Heart right ventricle (tissue), 16 donors: ENCODE measurements at regions not wholly inside any gene's neighbourhood (a gene's known extent, or its start where the extent isn't known, plus 50 kb on each side); places are given as distances from the start of the nearest gene placed in this dataset.

Experiments used
- ATAC-seq, 8 donors: fragments of 200-7000 bp; cut with Tn5 transposase; one replicate each; pipeline ENCODE4 v1.9.1; 2020; ENCODE audit warnings: mild to moderate bottlenecking in 8 of 8, moderate library complexity in 8 of 8, moderate number of reproducible peaks in 1 of 8
- DNase-seq, 2 donors: peaks; one replicate each; pipeline ENCODE4 v3.0.0-alpha.2; 2020
- H3K27ac ChIP-seq, 10 donors: fragments of 200-600 bp; sonication (generic) in 2 of 10; one replicate each; pipeline versions ENCODE4 v1.5.0 to v1.8.0; 2020 to 2022; ENCODE audit warnings: mild to moderate bottlenecking in 3 of 10
- H3K27me3 ChIP-seq, 7 donors: fragments of 200-600 bp; one replicate each; pipeline ENCODE4 v1.8.0; 2021 to 2022; ENCODE audit warnings: mild to moderate bottlenecking in 2 of 7
- H3K36me3 ChIP-seq, 9 donors: fragments of 200-600 bp; sonication (generic) in 1 of 9; one replicate each; pipeline versions ENCODE4 v1.5.0 to v1.8.0; 2020 to 2022; ENCODE audit warnings: mild to moderate bottlenecking in 2 of 9
- H3K4me1 ChIP-seq, 9 donors: fragments of 200-600 bp; sonication (generic) in 1 of 9; one replicate each; pipeline versions ENCODE4 v1.5.0 to v1.8.0; 2020 to 2022; ENCODE audit warnings: mild to moderate bottlenecking in 4 of 9
- H3K4me3 ChIP-seq, 10 donors: fragments of 200-600 bp; sonication (generic) in 2 of 10; one replicate each; pipeline versions ENCODE4 v1.5.0 to v1.8.0; 2020 to 2022; ENCODE audit warnings: mild to moderate bottlenecking in 7 of 10, moderate library complexity in 2 of 10
- H3K9me3 ChIP-seq, 11 donors: fragments of 200-600 bp in 10 of 11; sonication (generic) in 2 of 11; one replicate each; pipeline versions ENCODE4 v1.5.0 to v1.8.0; 2013 to 2022; ENCODE audit warnings: mild to moderate bottlenecking in 2 of 11, control low read depth in 1 of 11, moderate library complexity in 1 of 11
- CTCF ChIP-seq, 9 donors: fragments of 200-600 bp; sonication (generic) in 2 of 9; IDR thresholded peaks; one replicate each; pipeline versions ENCODE4 v1.5.0 to v1.8.0; 2021 to 2022; ENCODE audit warnings: antibody characterized with exemption in 9 of 9, mild to moderate bottlenecking in 5 of 9, moderate library complexity in 1 of 9
- WGBS, 2 donors: extraction: QIAGEN DNeasy Blood & Tissue Kit; methylation state at CpG; one replicate each; pipeline ENCODE4 v1.1.7; 2013; ENCODE audit warnings: inconsistent platforms in 1 of 2; 5-methylcytosine and 5-hydroxymethylcytosine counted together
- intact Hi-C, 10 donors: fragments of 100-400 bp; cut with DNase I; formaldehyde crosslinking; loops; one replicate each; pipeline versions ENCODE4 v1.11.1 to v1.14.2; 2022
- donor health status: Arrhythmogenic right ventricular cardiomyopathy.
- donor health status: ischemic (EF 13 %, LVEDD 7.1; RV severe dilation, severe dysfunction).
- donor health status: healthy with polysubstance abuse.
- donor health status: DM: no; HTN: yes; CAD: no.
- donor health status: DM: no; HTN: no; CAD: no.
- donor health status: ischemic (EF 25% LVEDD 6.9; RV normal size, moderate dysfunction).
- donor health status: ischemic (EF 25% LVEDD 5.7; RV mildly dilated, moderate dysfunction).
- donor health status: healthy.
- donor health status: DM: yes; HTN: yes; CAD: no.
- donor health status: Ischemic cardiomyopathy.
- donor health status: ischemic (EF 35%, LVEDD 5.7; RV mildly dilated, moderate dysfunction).
- donor health status: nonischemic (EF 11% LVEDD 7.7; RV severe dilation, severe dysfunction).
- donor health status: DM: yes; HTN: yes; CAD: no.
- donor health status: PGD.
- donor health status: ischemic (EF 29% LVEDD 5.4; RV normal size, mild dysfunction).
- donor health status: nonischemic (EF 23%, LVEDD 6.1; RV moderate dilation, normal function).

GRCh38 chr13:72650051-72650700 lies 77.3 kb downstream of the MZT1 start:
- no peaks in the 10 kb centered on the region for H3K36me3 ChIP-seq
- DNase-seq = no peak
- H3K4me1 ChIP-seq = no peaks in the 10 kb centered on the region
- intact Hi-C loops = no loop called here
- H3K27ac ChIP-seq = no peak overlapping the region
- no peak for ATAC-seq
- TF ChIP-seq CTCF (IDR thresholded peaks at IDR 0.05) = no peak
- 62 to 87% methylated on average over 5 of the region's 5 CpGs for WGBS, 2 donors
- no peaks in the 10 kb centered on the region for H3K9me3 ChIP-seq
- H3K4me3 ChIP-seq = no peak overlapping the region
- peaks cover 0 to 3% (median 0%) of the 10 kb centered on the region in 7 donors for H3K27me3 ChIP-seq

GRCh38 chr13:72648513-72649065 lies 78.8 kb downstream of the MZT1 start:
- Histone ChIP-seq H3K9me3 (no peaks in the 10 kb centered on the region), H3K27ac (no peak overlapping the region), H3K4me1 (no peaks in the 10 kb centered on the region), H3K4me3 (no peak overlapping the region), H3K36me3 (no peaks in the 10 kb centered on the region), H3K27me3 (peaks cover 0 to 3% (median 0%) of the 10 kb centered on the region in 7 donors)
- intact Hi-C loops = loop anchor here in 1 of 10 donors (5.0 kb wide), 1 partner anchor 44 kb away; no protein-coding TSS in a partner anchor
- 58 to 59% methylated on average over 8 of the region's 8 CpGs for WGBS, 2 donors
- DNase-seq (no peak), ATAC-seq (no peak)
- no peak for TF ChIP-seq CTCF (IDR thresholded peaks at IDR 0.05)

GRCh38 chr13:72647422-72647821 lies 80.0 kb downstream of the MZT1 start:
- no peak for ATAC-seq
- H3K27me3 ChIP-seq = peaks cover 0 to 3% (median 0%) of the 10 kb centered on the region in 7 donors
- WGBS, 2 donors = 71 to 86% methylated on average over 2 of the region's 2 CpGs

GRCh38 chr13:72645521-72645920 lies 81.9 kb downstream of the MZT1 start:
- H3K9me3 ChIP-seq = no peaks in the 10 kb centered on the region
- H3K27ac ChIP-seq = no peak overlapping the region
- TF ChIP-seq CTCF (IDR thresholded peaks at IDR 0.05) = no peak
- peaks cover 0 to 3% (median 0%) of the 10 kb centered on the region in 7 donors for H3K27me3 ChIP-seq
- intact Hi-C loops = loop anchor here in 1 of 10 donors (5.0 kb wide), 1 partner anchor 47 kb away; no protein-coding TSS in a partner anchor
- H3K4me3 ChIP-seq = no peak overlapping the region
- 94 to 95% methylated on average over 4 of the region's 4 CpGs for WGBS, 2 donors
- ATAC-seq = no peak
- no peak for DNase-seq
- no peaks in the 10 kb centered on the region for H3K4me1 ChIP-seq
- no peaks in the 10 kb centered on the region for H3K36me3 ChIP-seq

More at GRCh38 chr13:72647422-72647821, 80.0 kb downstream of the MZT1 start:
- intact Hi-C loops = loop anchor here in 1 of 10 donors (5.0 kb wide), 1 partner anchor 45 kb away; no protein-coding TSS in a partner anchor
- H3K9me3 ChIP-seq = no peaks in the 10 kb centered on the region
- no peaks in the 10 kb centered on the region for H3K4me1 ChIP-seq
- no peak for DNase-seq
- no peak overlapping the region for H3K27ac ChIP-seq
- no peak for TF ChIP-seq CTCF (IDR thresholded peaks at IDR 0.05)
- H3K4me3 ChIP-seq = no peak overlapping the region
- no peaks in the 10 kb centered on the region for H3K36me3 ChIP-seq
